ENCODE measurements at regions not wholly inside any gene's neighbourhood (a gene's known extent, or its start where the extent isn't known, plus 50 kb on each side); places are given as distances from the start of the nearest gene placed in this dataset.

DNA sequence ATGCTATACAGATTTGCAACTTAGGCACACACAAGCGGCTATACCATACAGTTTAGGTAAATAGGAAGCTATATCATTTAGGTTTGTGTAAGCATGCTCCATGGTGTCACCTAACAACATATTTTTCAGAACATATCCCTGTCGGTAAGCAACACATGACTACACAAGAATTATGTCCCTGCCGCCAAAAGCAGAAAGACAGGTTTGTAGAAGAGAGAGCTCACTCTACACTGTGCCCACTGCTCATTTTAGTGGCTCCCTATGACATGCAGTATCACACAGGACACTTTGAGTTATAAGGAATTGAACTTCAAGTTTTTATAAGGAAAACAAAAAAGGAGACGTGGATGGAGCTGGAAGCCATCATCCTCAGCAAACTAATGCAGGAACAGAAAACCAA, 132.5 kb upstream of the KAZN start:
- Histone ChIP-seq H3K36me3 (ENCODE audit: control insufficient read depth, insufficient read depth, low read length) (no peaks in the 10 kb centered on the region), H3K4me3 (replicated peaks; ENCODE audit: low read depth, low read length) (no peak overlapping the region), H3K27me3 (replicated peaks; ENCODE audit: control insufficient read depth, insufficient read depth, low read length) (no peaks in the 10 kb centered on the region)
- TF ChIP-seq, protein P1, sequence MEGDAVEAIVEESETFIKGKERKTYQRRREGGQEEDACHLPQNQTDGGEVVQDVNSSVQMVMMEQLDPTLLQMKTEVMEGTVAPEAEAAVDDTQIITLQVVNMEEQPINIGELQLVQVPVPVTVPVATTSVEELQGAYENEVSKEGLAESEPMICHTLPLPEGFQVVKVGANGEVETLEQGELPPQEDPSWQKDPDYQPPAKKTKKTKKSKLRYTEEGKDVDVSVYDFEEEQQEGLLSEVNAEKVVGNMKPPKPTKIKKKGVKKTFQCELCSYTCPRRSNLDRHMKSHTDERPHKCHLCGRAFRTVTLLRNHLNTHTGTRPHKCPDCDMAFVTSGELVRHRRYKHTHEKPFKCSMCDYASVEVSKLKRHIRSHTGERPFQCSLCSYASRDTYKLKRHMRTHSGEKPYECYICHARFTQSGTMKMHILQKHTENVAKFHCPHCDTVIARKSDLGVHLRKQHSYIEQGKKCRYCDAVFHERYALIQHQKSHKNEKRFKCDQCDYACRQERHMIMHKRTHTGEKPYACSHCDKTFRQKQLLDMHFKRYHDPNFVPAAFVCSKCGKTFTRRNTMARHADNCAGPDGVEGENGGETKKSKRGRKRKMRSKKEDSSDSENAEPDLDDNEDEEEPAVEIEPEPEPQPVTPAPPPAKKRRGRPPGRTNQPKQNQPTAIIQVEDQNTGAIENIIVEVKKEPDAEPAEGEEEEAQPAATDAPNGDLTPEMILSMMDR (IDR thresholded peaks at IDR 0.05; ENCODE audit: insufficient read depth, low read length, poor library complexity, severe bottlenecking): no peak
- DNase-seq (ENCODE audit: extremely low read depth, insufficient read length): no peak

DNA sequence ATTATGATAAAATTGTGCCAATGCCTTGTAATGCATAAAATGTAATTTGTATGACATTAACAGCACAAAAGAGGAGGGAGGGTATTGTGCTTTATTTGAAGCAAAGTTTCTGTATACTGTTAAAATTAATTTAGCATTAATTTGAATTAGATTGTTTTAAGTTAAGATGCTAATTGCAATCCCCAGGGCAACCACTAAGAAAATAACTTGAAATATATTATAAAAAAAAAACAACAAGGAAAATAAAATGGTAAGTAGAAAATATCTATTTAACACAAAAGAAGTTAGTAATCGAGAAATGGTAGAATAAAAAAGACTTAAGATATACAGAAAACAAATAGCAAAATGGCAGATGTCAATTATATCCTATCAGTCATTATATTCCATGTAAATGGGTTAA, 131.4 kb upstream of the KAZN start:
- H3K36me3 ChIP-seq (ENCODE audit: control insufficient read depth, insufficient read depth, low read length): no peaks in the 10 kb centered on the region
- no peak for DNase-seq (ENCODE audit: extremely low read depth, insufficient read length)
- TF ChIP-seq, protein P1 (IDR thresholded peaks at IDR 0.05; ENCODE audit: insufficient read depth, low read length, poor library complexity, severe bottlenecking): no peak
- no peaks in the 10 kb centered on the region for H3K27me3 ChIP-seq (replicated peaks; ENCODE audit: control insufficient read depth, insufficient read depth, low read length)
- no peak overlapping the region for H3K4me3 ChIP-seq (replicated peaks; ENCODE audit: low read depth, low read length)

DNA sequence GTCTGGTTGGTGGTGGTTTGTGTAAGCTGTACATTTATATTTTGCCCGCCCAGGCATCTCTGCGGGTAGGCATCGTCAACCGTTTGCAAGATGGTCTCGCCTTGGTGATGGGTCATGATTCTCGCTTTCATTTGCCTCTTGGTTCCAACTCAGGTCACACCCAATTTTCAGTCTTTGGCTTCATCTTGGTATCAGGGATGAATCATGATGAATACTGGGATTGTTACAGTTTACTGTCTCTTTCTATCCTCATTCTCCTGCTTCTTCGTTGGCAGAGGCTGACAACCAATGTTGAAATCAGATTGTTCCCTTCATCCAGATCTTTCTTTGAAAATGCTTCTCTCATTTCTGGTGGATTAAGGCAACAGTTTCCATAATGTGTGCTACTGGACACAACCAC, 129.7 kb upstream of the KAZN start:
- TF ChIP-seq, protein P1 (IDR thresholded peaks at IDR 0.05; ENCODE audit: insufficient read depth, low read length, poor library complexity, severe bottlenecking): no peak
- H3K27me3 ChIP-seq (replicated peaks; ENCODE audit: control insufficient read depth, insufficient read depth, low read length): no peaks in the 10 kb centered on the region
- DNase-seq (ENCODE audit: extremely low read depth, insufficient read length): no peak
- H3K4me3 ChIP-seq (replicated peaks; ENCODE audit: low read depth, low read length): no peak overlapping the region
- H3K36me3 ChIP-seq (ENCODE audit: control insufficient read depth, insufficient read depth, low read length): no peaks in the 10 kb centered on the region

DNA sequence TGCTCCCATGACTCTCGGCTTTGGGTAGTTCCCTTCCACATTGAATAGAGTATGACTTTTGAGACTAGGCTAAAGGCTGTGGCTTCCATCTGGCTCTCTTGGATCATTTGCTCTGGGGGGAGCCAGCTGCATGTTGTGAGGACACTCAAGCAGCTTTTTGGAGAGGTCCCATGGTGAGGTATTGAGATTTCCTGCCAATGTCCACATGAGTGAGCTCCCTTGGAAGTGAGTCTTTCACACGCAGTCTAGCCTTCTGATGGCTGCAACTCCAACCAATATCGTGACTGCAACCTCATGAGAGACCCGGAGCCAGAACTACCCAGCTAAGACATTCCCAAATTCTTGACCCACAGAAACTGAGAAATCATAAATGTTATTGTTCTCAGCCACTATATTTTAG, 127.7 kb upstream of the KAZN start:
- H3K36me3 ChIP-seq (ENCODE audit: control insufficient read depth, insufficient read depth, low read length): no peaks in the 10 kb centered on the region
- TF ChIP-seq, protein P1 (IDR thresholded peaks at IDR 0.05; ENCODE audit: insufficient read depth, low read length, poor library complexity, severe bottlenecking): no peak
- no peak overlapping the region for H3K4me3 ChIP-seq (replicated peaks; ENCODE audit: low read depth, low read length)
- no peak for DNase-seq (ENCODE audit: extremely low read depth, insufficient read length)
- H3K27me3 ChIP-seq (replicated peaks; ENCODE audit: control insufficient read depth, insufficient read depth, low read length): no peaks in the 10 kb centered on the region

DNA sequence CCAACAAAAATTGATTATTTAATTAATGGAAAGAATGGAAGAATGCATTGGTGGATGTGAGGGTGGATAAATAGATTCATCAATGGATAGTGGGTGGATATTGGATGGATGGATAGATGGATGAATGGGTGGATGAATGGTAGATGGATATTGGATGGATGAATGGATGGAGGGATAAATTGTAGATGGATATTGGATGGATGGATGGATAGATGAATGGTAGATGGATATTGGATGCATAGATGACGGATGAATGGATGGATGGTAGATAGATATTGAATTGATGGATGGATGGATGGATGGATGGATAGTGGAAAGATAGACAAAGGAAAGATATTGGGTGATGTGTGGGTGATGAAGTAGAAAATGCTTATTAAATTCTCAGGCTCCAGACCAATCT, 123.6 kb upstream of the KAZN start:
- DNase-seq (ENCODE audit: extremely low read depth, insufficient read length): no peak
- TF ChIP-seq, protein P1 (IDR thresholded peaks at IDR 0.05; ENCODE audit: insufficient read depth, low read length, poor library complexity, severe bottlenecking): no peak
- H3K27me3 ChIP-seq (replicated peaks; ENCODE audit: control insufficient read depth, insufficient read depth, low read length): no peaks in the 10 kb centered on the region
- H3K36me3 ChIP-seq (ENCODE audit: control insufficient read depth, insufficient read depth, low read length): no peaks in the 10 kb centered on the region
- no peak overlapping the region for H3K4me3 ChIP-seq (replicated peaks; ENCODE audit: low read depth, low read length)
